Activated naive CD4-positive, alpha-beta T cell treated with anti-CD3 and anti-CD28 coated beads for 36 hours (primary cell): ENCODE measurements at regions not wholly inside any gene's neighbourhood (a gene's known extent, or its start where the extent isn't known, plus 50 kb on each side); places are given as distances from the start of the nearest gene placed in this dataset.

Experiments used
- CTCF ChIA-PET: fragments of 350-600 bp; sonication (Branson Sonifier 250); formaldehyde crosslinking; loops from one replicate; lab custom pipeline; 2021; ENCODE audit warnings: antibody characterized with exemption; lab: Charles Lee
- DNase-seq: peaks from one replicate; pipeline ENCODE4 v3.0.0-alpha.2; 2020
- H3K27ac Mint-ChIP-seq: one replicate; pipeline ENCODE4 v1.8.0; 2021; ENCODE audit warnings: mild to moderate bottlenecking, mixed read lengths
- H3K27me3 Mint-ChIP-seq: one replicate; pipeline ENCODE4 v1.8.0; 2021; ENCODE audit warnings: low read depth, mixed read lengths
- H3K36me3 Mint-ChIP-seq: one replicate; pipeline ENCODE4 v1.8.0; 2021; ENCODE audit warnings: low read depth, mixed read lengths
- H3K4me1 Mint-ChIP-seq: one replicate; pipeline ENCODE4 v1.8.0; 2021; ENCODE audit warnings: low read depth, mixed read lengths
- H3K4me3 Mint-ChIP-seq: one replicate; pipeline ENCODE4 v1.8.0; 2021; ENCODE audit warnings: mild to moderate bottlenecking, moderate library complexity, mixed read lengths
- H3K9me3 Mint-ChIP-seq: one replicate; pipeline ENCODE4 v1.8.0; 2021; ENCODE audit warnings: mixed read lengths
- intact Hi-C: fragments of 100-400 bp; cut with micrococcal nuclease; formaldehyde crosslinking; loops from one replicate; pipeline ENCODE4 v1.15.1; 2023

GRCh38 chr6:87791029-87791428 lies 89.0 kb upstream of the AKIRIN2 start:
- intact Hi-C loops, result loop anchor here (10.0 kb wide), 1 partner anchor 396 kb away; no protein-coding TSS in a partner anchor
- H3K9me3 Mint-ChIP-seq, result no peaks in the 10 kb centered on the region
- CTCF ChIA-PET, result interaction anchor here (0.6 kb wide), 1 partner anchor 222 kb away, joined by 6 read pairs; no protein-coding TSS in a partner anchor
- no peak overlapping the region for H3K4me3 Mint-ChIP-seq
- H3K36me3 Mint-ChIP-seq, result no peaks in the 10 kb centered on the region
- H3K4me1 Mint-ChIP-seq, result no peaks in the 10 kb centered on the region
- no peak overlapping the region for H3K27ac Mint-ChIP-seq
- DNase-seq, result no peak
- H3K27me3 Mint-ChIP-seq, result no peaks in the 10 kb centered on the region

DNA sequence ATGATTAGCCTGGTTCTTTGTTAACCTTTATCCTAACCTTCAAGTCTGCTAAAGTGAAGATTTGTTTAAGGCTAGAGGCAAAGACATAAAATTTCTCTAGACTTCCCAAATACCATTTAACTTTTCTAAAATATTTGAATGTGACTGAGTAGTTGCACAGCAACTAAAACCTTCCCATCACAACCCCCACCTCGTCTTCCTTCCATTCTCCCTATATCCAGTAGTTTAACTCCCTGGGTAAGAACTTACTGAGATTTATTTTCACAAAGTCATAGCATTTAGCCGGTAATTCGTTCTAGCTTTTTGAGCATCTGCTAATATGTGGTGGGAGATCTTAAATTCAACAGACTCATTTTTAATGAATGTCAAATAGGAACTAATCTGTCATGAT lies 87.9 kb upstream of the AKIRIN2 start:
- CTCF ChIA-PET, result interaction anchor here (0.7 kb wide), 1 partner anchor 17 kb away, joined by 6 read pairs; no protein-coding TSS in a partner anchor
- H3K27me3 Mint-ChIP-seq, result no peaks in the 10 kb centered on the region
- H3K27ac Mint-ChIP-seq, result no peak overlapping the region
- no peak overlapping the region for H3K4me3 Mint-ChIP-seq
- intact Hi-C loops, result loop anchor here (10.0 kb wide), 1 partner anchor 395 kb away; no protein-coding TSS in a partner anchor
- H3K9me3 Mint-ChIP-seq, result no peaks in the 10 kb centered on the region
- DNase-seq, result no peak
- no peaks in the 10 kb centered on the region for H3K4me1 Mint-ChIP-seq
- H3K36me3 Mint-ChIP-seq, result no peaks in the 10 kb centered on the region

DNA sequence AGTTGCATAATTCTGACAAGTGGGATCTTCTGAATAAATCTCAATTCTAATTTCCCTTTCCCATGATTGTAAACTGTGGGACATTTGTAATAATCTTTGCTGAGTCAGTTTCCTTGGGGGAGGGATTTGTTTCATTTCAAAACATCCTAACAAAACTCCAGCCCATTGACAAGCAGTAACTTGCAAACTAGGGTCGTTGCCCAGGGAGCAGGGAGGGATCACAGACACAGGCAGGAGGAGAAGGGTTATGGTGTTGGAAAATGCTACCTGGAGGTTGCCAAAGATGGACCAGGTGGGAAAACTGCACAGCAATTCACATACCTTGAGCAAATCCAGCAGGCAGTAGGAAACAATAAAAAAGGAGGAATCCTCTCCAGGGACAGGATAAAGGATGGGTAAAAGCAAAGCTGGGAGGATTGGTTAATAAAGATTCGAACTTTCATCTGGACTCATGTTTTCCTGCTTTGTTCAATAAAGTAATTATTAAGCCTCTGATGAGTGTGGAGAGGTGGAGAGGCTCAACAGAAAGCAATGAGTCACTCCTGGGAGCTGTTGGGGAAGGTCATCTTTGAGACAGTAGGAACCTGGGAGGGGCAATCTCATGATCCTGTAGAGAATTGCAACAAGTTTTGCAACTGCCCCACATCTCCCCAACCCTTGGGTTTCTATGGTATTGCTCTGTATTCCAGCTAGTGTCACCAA lies 87.3 kb upstream of the AKIRIN2 start:
- no peaks in the 10 kb centered on the region for H3K27me3 Mint-ChIP-seq
- H3K27ac Mint-ChIP-seq, result no peak overlapping the region
- H3K9me3 Mint-ChIP-seq, result no peaks in the 10 kb centered on the region
- no peaks in the 10 kb centered on the region for H3K36me3 Mint-ChIP-seq
- no peaks in the 10 kb centered on the region for H3K4me1 Mint-ChIP-seq
- CTCF ChIA-PET, result interaction anchor here (0.7 kb wide), 1 partner anchor 17 kb away, joined by 6 read pairs; no protein-coding TSS in a partner anchor
- no peak for DNase-seq
- H3K4me3 Mint-ChIP-seq, result no peak overlapping the region
- intact Hi-C loops, result no loop called here

DNA sequence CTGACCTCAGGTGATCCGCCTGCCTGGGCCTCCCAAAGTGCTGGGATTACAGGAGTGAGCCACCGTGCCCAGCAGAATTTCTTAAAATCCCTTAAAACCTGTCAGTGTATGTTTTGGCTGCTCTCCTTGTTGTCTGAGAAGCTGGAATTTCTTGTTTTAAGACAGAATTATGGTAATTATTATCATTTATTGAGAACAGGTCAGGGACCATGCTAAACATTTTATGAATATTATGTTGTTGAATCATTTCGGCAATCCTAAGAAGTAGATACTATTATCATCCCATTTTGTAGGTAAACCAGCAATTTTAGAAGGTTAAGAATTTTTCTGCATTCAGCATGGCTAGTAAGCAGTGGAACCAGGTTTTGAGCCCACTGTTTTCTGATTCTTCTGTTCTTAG lies 86.1 kb upstream of the AKIRIN2 start:
- intact Hi-C loops, result no loop called here
- no peaks in the 10 kb centered on the region for H3K36me3 Mint-ChIP-seq
- CTCF ChIA-PET, result interaction anchor here (0.6 kb wide), 1 partner anchor 160 kb away, joined by 3 read pairs; no protein-coding TSS in a partner anchor
- H3K27ac Mint-ChIP-seq, result no peak overlapping the region
- no peak for DNase-seq
- H3K4me3 Mint-ChIP-seq, result no peak overlapping the region
- H3K4me1 Mint-ChIP-seq, result no peaks in the 10 kb centered on the region
- no peaks in the 10 kb centered on the region for H3K27me3 Mint-ChIP-seq
- no peaks in the 10 kb centered on the region for H3K9me3 Mint-ChIP-seq

GRCh38 chr6:87785229-87785862 lies 83.3 kb upstream of the AKIRIN2 start:
- Mint-ChIP-seq H3K9me3 (no peaks in the 10 kb centered on the region), H3K4me1 (no peaks in the 10 kb centered on the region), H3K36me3 (no peaks in the 10 kb centered on the region), H3K27ac (no peak overlapping the region), H3K27me3 (no peaks in the 10 kb centered on the region), H3K4me3 (no peak overlapping the region)
- CTCF ChIA-PET, result no interaction called here
- intact Hi-C loops, result no loop called here
- no peak for DNase-seq

GRCh38 chr6:87784690-87785089 lies 82.7 kb upstream of the AKIRIN2 start:
- intact Hi-C loops, result no loop called here
- Mint-ChIP-seq H3K4me1 (no peaks in the 10 kb centered on the region), H3K27ac (no peak overlapping the region), H3K36me3 (no peaks in the 10 kb centered on the region), H3K4me3 (no peak overlapping the region), H3K27me3 (no peaks in the 10 kb centered on the region), H3K9me3 (no peaks in the 10 kb centered on the region)
- DNase-seq, result no peak
- CTCF ChIA-PET, result no interaction called here

GRCh38 chr6:87784051-87784450 lies 82.0 kb upstream of the AKIRIN2 start:
- Mint-ChIP-seq H3K4me3 (no peak overlapping the region), H3K4me1 (no peaks in the 10 kb centered on the region), H3K27ac (no peak overlapping the region), H3K9me3 (no peaks in the 10 kb centered on the region), H3K36me3 (no peaks in the 10 kb centered on the region), H3K27me3 (no peaks in the 10 kb centered on the region)
- no peak for DNase-seq
- CTCF ChIA-PET, result no interaction called here
- intact Hi-C loops, result no loop called here

DNA sequence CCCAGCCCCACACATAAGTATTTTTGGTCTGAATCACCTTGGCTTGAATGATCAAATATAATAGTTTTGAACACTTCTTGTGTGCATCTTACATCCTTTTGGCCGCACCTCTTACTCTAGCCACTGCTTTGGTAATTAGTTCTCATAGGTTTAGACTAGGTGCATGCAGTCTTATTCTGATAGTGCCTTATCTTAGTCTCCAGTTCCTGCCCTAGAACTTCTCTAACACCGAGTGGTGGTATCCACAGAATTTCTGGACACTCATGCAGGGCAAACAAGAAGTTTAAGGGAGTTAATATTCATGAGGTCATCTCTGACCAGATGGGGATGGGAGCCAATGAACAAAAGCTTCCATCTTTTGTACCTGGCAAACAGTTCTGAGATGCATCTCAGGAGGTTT lies 77.5 kb upstream of the AKIRIN2 start:
- CTCF ChIA-PET, result no interaction called here
- no peaks in the 10 kb centered on the region for H3K36me3 Mint-ChIP-seq
- peaks cover 2% of the 10 kb centered on the region for H3K9me3 Mint-ChIP-seq
- no peak overlapping the region for H3K4me3 Mint-ChIP-seq
- no peaks in the 10 kb centered on the region for H3K4me1 Mint-ChIP-seq
- H3K27me3 Mint-ChIP-seq, result no peaks in the 10 kb centered on the region
- intact Hi-C loops, result no loop called here
- DNase-seq, result no peak
- H3K27ac Mint-ChIP-seq, result no peak overlapping the region

DNA sequence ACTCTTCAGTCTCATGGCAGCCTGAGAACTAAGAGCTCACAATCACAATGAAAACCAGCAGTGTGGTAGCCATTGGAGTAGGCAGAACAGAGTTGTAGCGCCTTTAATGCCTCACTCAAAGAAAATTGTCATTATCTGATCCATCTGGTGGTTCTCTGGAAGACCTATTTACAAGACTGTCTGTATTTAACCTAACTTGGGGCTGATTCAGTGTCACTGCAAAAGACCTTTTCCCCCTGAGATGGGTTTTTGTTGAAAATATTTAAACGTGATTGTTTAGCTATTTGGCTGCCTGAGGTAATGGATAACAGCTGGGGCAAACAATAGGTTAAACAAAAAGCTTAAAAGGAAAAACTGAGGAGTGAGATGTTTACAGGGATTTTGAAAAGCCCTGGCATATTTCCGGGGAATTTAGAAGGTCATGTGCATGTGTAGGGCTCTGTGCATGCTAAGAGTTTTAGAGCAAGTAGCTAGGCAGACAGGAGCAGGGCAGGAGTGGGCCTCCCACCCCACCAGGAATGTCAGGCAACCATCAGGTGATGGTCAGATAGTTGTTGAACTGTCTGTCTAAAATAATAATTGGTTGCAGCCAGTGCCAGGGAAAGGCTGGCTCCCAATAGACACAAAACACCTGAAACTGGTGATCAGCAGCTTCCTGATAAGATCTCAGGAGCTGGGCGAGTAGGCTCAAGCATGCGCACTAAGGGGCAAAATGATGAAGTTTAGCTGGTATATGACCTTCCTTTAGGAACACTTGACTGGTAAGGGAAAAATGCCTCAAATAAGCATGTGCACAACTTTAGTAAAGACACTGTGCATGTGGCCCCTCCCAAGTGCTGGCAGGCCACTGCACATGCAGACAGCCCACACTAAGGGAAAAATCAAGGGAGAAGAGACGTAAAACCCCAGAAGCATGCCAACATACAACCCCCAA lies 70.8 kb upstream of the AKIRIN2 start:
- DNase-seq, result no peak
- H3K9me3 Mint-ChIP-seq, result peaks cover 2% of the 10 kb centered on the region
- CTCF ChIA-PET, result interaction anchor here (0.6 to 1.8 kb wide), 2 partner anchors 9 to 17 kb away, joined by 4 to 6 read pairs; no protein-coding TSS in a partner anchor
- no peaks in the 10 kb centered on the region for H3K36me3 Mint-ChIP-seq
- no peaks in the 10 kb centered on the region for H3K27me3 Mint-ChIP-seq
- no peak overlapping the region for H3K27ac Mint-ChIP-seq
- H3K4me1 Mint-ChIP-seq, result no peaks in the 10 kb centered on the region
- H3K4me3 Mint-ChIP-seq, result no peak overlapping the region
- intact Hi-C loops, result no loop called here

DNA sequence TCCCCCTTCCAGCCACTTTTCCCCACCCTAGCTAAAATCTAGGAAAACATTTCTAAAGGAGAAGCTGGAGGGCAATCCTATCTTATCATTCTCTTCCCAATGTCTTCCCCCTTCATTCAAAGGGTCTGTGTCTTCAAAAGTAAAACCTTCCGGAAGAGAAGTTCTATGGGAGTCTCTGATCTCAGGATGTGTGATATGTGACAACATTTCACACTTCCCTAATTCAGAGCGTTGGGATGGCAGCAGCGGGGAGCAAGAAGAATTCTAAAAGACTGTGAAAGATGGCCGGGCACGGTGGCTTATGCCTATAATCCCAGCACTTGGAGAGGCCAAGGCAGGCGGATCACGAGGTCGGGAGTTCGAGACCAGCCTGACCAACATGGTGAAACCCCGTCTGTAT lies 65.4 kb upstream of the AKIRIN2 start:
- H3K4me3 Mint-ChIP-seq, result no peak overlapping the region
- H3K27ac Mint-ChIP-seq, result no peak overlapping the region
- no peak for DNase-seq
- H3K36me3 Mint-ChIP-seq, result no peaks in the 10 kb centered on the region
- intact Hi-C loops, result no loop called here
- no peaks in the 10 kb centered on the region for H3K4me1 Mint-ChIP-seq
- H3K9me3 Mint-ChIP-seq, result no peaks in the 10 kb centered on the region
- no peaks in the 10 kb centered on the region for H3K27me3 Mint-ChIP-seq
- CTCF ChIA-PET, result no interaction called here

DNA sequence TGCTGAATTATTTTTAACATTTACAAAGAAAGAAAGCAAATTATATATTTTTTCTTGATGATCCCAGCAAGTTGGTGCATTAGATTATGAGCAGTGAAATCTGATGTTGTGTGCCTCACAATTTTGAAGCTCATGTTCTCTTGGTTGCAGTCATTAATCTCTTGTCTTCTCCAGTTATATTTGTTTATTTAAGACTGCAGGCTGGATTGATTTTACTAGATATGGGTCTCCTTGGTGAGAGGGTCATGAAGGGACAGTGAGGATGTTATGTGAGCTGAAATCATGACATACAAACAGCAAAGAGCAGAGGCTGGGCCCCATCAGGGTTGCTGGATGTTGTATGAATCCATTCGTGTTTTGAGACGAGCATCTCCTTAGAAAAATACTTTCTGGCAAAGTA lies 64.2 kb upstream of the AKIRIN2 start:
- no peak for DNase-seq
- Mint-ChIP-seq H3K4me3 (no peak overlapping the region), H3K27ac (no peak overlapping the region), H3K27me3 (no peaks in the 10 kb centered on the region), H3K4me1 (no peaks in the 10 kb centered on the region), H3K36me3 (no peaks in the 10 kb centered on the region), H3K9me3 (no peaks in the 10 kb centered on the region)
- CTCF ChIA-PET, result interaction anchor here (0.6 kb wide), 1 partner anchor 56 kb away, joined by 3 read pairs; no protein-coding TSS in a partner anchor
- intact Hi-C loops, result no loop called here

DNA sequence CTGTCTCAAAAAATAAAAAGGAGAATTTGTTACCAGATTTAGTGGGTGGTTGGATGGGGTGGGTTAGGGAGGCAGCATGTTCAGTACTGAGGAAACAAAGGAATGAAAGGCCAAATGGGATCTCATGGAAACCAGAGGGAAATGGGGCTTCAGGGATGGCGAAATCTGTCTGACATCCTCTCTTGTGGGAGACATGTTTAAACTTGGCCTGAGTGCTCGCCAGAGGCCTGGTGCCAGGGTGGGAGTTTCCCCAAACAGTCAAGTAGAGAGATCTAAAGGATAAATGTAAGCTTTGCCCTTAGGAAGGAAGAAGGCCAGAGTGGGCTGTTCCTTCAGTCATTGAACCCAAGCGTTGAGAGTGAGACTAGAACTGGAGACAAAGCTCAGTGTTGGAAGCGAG lies 61.9 kb upstream of the AKIRIN2 start:
- no peaks in the 10 kb centered on the region for H3K27me3 Mint-ChIP-seq

More for the DNA sequence above, 61.9 kb upstream of the AKIRIN2 start:
- Mint-ChIP-seq H3K36me3 (no peaks in the 10 kb centered on the region), H3K27ac (no peak overlapping the region), H3K9me3 (no peaks in the 10 kb centered on the region), H3K4me1 (no peaks in the 10 kb centered on the region), H3K4me3 (no peak overlapping the region)
- CTCF ChIA-PET, result interaction anchor here (1.1 kb wide), 1 partner anchor 9 kb away, joined by 4 read pairs; no protein-coding TSS in a partner anchor
- DNase-seq, result no peak
- intact Hi-C loops, result no loop called here
